ENCODE measurements at regions not wholly inside any gene's neighbourhood (a gene's known extent, or its start where the extent isn't known, plus 50 kb on each side); places are given as distances from the start of the nearest gene placed in this dataset.

DNA sequence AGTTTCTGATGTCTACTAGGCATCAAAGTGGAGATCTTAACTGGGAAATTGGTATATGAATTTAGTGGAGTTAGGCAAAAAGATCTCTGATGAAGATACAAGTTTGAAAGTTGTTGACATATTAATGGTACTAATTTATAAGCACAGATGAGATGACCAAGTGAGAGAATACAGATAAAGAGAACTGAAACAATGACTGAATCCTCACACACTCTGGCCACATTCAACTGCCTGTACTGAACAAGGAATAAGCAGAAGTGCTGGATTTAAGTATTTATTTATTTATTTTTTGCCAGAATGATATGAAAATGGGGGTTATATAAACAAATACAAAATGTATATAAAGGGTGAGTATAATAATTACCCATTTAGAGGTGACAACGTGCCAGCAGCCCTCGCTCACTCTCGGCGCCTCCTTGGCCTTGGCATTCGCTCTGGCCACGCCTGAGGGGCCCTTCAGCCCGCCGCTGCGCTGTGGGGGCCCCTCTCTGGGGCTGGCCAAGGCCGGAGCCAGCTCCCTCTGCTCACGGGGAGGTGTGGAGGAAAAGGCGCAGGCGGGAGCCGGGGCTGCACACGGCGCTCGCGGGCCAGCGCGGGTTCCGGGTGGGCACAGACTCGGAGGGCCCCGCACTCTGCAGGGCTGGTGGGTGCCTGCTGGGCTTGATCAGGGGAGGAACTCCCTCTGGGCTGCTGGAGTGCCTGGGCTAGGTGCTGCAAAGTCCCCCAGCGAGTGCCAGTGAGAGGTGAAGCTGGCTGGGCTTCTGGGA is 1363.9 kb upstream of the CRIM1 start:
- no peak overlapping the region for H2AFZ ChIP-seq (ENCODE audit: low read depth, low read length)
- H3K4me1 ChIP-seq (ENCODE audit: insufficient read depth, low read length): no peaks in the 10 kb centered on the region
- H3K4me2 ChIP-seq (ENCODE audit: low read length): no peak overlapping the region
- Mint-ChIP-seq H3K9me3 (ENCODE audit: unreplicated experiment) (no peaks in the 10 kb centered on the region), H3K4me1 (ENCODE audit: low read depth, unreplicated experiment) (peaks cover 8% of the 10 kb centered on the region), H3K27ac (ENCODE audit: unreplicated experiment) (no peak overlapping the region), H3K36me3 (ENCODE audit: low read depth, unreplicated experiment) (no peaks in the 10 kb centered on the region), H3K27me3 (ENCODE audit: low read depth, unreplicated experiment) (no peaks in the 10 kb centered on the region), H3K4me3 (ENCODE audit: unreplicated experiment) (no peak overlapping the region)
- FAIRE-seq (no peak), DNase-seq (ENCODE audit: low read depth) (no peak)
- no peaks in the 10 kb centered on the region for H3K27me3 ChIP-seq (ENCODE audit: insufficient read depth, low read length)
- no peak overlapping the region for H3K9ac ChIP-seq (ENCODE audit: low read length)
- no peak overlapping the region for H3K4me3 ChIP-seq (ENCODE audit: insufficient read depth, low read depth, low read length)
- TF ChIP-seq CTCF (IDR thresholded peaks at IDR 0.05; ENCODE audit: insufficient read depth, low read depth, low read length) (no peak), EZH2 (IDR thresholded peaks at IDR 0.05; ENCODE audit: insufficient read depth, low read length) (no peak)
- H4K20me1 ChIP-seq (ENCODE audit: insufficient read depth, low read length): no peaks in the 10 kb centered on the region
- H3K36me3 ChIP-seq (ENCODE audit: insufficient read depth, low read length): no peaks in the 10 kb centered on the region
- H3K27ac ChIP-seq (ENCODE audit: low read depth, low read length): no peak overlapping the region
- H3K79me2 ChIP-seq (ENCODE audit: insufficient read depth, low read length): no peaks in the 10 kb centered on the region
- no peaks in the 10 kb centered on the region for H3K9me3 ChIP-seq (ENCODE audit: insufficient read depth, low read depth, low read length)

- no peaks in the 10 kb centered on the region for H3K4me1 Mint-ChIP-seq (ENCODE audit: low read depth, unreplicated experiment)
- no peak overlapping the region for H3K4me3 Mint-ChIP-seq (ENCODE audit: unreplicated experiment)
Observed at GRCh38 chr2:34985474-34985873, 1370.1 kb upstream of the CRIM1 start.

More at GRCh38 chr2:34985474-34985873, 1370.1 kb upstream of the CRIM1 start:
- Mint-ChIP-seq H3K27me3 (ENCODE audit: low read depth, unreplicated experiment) (no peaks in the 10 kb centered on the region), H3K27ac (ENCODE audit: unreplicated experiment) (no peak overlapping the region), H3K9me3 (ENCODE audit: unreplicated experiment) (no peaks in the 10 kb centered on the region), H3K36me3 (ENCODE audit: low read depth, unreplicated experiment) (no peaks in the 10 kb centered on the region)
- FAIRE-seq: no peak
- H4K20me1 ChIP-seq (ENCODE audit: insufficient read depth, low read length): no peaks in the 10 kb centered on the region
- H3K4me2 ChIP-seq (ENCODE audit: low read length): no peak overlapping the region
- no peaks in the 10 kb centered on the region for H3K36me3 ChIP-seq (ENCODE audit: insufficient read depth, low read length)
- no peak overlapping the region for H3K9ac ChIP-seq (ENCODE audit: low read length)
- H3K4me1 ChIP-seq (ENCODE audit: insufficient read depth, low read length): no peaks in the 10 kb centered on the region
- DNase-seq (ENCODE audit: low read depth): no peak
- TF ChIP-seq CTCF (IDR thresholded peaks at IDR 0.05; ENCODE audit: insufficient read depth, low read depth, low read length) (no peak), EZH2 (IDR thresholded peaks at IDR 0.05; ENCODE audit: insufficient read depth, low read length) (no peak)
- no peaks in the 10 kb centered on the region for H3K27me3 ChIP-seq (ENCODE audit: insufficient read depth, low read length)
- no peaks in the 10 kb centered on the region for H3K79me2 ChIP-seq (ENCODE audit: insufficient read depth, low read length)
- no peaks in the 10 kb centered on the region for H3K9me3 ChIP-seq (ENCODE audit: insufficient read depth, low read depth, low read length)
- H3K4me3 ChIP-seq (ENCODE audit: insufficient read depth, low read depth, low read length): no peak overlapping the region
- no peak overlapping the region for H3K27ac ChIP-seq (ENCODE audit: low read depth, low read length)
- H2AFZ ChIP-seq (ENCODE audit: low read depth, low read length): no peak overlapping the region
